ENCODE measurements at regions not wholly inside any gene's neighbourhood (a gene's known extent, or its start where the extent isn't known, plus 50 kb on each side); places are given as distances from the start of the nearest gene placed in this dataset.

DNA sequence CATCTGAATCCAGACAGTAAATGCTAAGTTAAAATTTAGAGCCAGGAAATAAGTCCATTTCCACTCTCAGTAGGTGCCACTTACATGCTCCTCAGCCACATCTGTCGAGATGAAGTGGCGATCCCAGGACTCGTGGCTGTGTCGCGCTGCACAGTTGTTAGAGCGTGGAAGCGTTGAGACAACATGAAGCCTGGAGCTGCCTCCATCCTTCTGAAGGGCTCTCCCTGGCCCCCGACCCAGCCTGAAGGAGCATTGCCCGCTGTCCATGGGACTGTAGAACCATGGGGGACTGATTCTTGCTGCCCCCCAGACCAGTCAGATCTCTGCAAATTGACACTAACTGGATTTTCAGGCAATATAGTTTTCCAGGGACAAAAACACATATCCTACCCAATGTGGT, 58.9 kb downstream of the IRX1 start:
- DNase-seq (ENCODE audit: low spot score): no peak

DNA sequence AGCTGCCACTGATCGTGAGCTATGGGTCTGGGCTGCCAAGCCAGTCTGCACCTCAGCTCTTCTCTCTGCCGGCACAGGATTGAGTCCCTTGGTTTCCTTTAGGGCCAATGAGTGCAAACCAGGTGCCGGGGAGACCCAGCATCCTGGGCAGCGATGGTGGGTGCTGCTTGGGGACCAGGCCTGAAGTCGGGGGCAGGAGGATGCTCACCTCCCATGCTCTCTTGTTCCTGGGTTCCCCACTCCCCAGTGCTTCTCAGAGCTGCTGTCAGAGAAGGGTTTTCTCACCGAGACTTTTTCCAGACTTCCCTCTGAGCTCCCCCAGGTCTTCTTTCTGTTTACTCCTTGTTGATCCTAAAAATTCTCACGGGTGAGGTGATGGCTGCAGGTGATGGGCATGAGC, 61.2 kb downstream of the IRX1 start:
- H3K4me3 Mint-ChIP-seq (ENCODE audit: low read depth): no peak overlapping the region

More for the DNA sequence above, 58.9 kb downstream of the IRX1 start:
- H3K36me3 Mint-ChIP-seq (ENCODE audit: low read depth): no peaks in the 10 kb centered on the region
- intact Hi-C loops (cut with micrococcal nuclease): no loop called here
- H3K27ac Mint-ChIP-seq: no peak overlapping the region
- peaks cover 5% of the 10 kb centered on the region for H3K9me3 Mint-ChIP-seq
- no peaks in the 10 kb centered on the region for H3K4me1 Mint-ChIP-seq (ENCODE audit: low read depth)
- H3K27me3 Mint-ChIP-seq (ENCODE audit: low read depth): no peaks in the 10 kb centered on the region
- H3K4me3 Mint-ChIP-seq (ENCODE audit: low read depth): no peak overlapping the region

DNA sequence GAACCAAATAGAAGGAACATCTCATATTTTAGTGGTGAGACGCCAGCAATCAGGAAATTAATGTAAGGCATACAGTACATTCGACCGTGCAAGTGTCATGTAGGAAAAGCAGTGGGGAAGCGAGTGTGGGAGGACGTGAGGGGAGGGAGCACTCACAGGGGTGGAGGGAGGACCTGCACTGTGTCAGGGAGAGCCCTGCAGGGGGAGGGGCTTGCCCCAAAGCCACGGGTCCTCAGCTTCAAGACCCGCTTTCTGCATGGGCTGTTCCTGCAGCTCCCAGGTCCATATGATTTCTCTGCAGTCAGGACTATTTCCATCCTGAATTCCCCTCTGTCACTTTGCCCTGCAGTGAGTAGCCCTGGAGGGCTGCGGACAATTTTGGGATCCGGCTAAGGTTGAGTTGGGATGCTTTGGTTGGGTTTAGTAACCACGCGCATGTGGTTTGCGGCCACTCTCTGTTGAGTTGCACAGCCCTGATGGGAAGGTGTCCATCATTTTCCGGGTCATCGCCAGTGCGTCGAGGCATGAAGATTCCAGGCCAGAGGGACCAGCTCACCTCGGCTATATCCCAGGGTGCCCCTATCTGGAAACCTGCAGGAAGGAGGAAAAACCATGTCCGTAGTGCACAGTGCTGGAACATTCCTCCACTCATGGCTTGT, 61.9 kb downstream of the IRX1 start:
- Mint-ChIP-seq H3K4me1 (ENCODE audit: low read depth) (no peaks in the 10 kb centered on the region), H3K27ac (no peak overlapping the region), H3K9me3 (no peaks in the 10 kb centered on the region), H3K4me3 (ENCODE audit: low read depth) (no peak overlapping the region), H3K36me3 (ENCODE audit: low read depth) (no peaks in the 10 kb centered on the region), H3K27me3 (ENCODE audit: low read depth) (no peaks in the 10 kb centered on the region)
- intact Hi-C loops (cut with micrococcal nuclease): no loop called here
- no peak for DNase-seq (ENCODE audit: low spot score)

More for the DNA sequence above, 61.2 kb downstream of the IRX1 start:
- Mint-ChIP-seq H3K36me3 (ENCODE audit: low read depth) (no peaks in the 10 kb centered on the region), H3K9me3 (no peaks in the 10 kb centered on the region), H3K27me3 (ENCODE audit: low read depth) (no peaks in the 10 kb centered on the region), H3K27ac (no peak overlapping the region), H3K4me1 (ENCODE audit: low read depth) (no peaks in the 10 kb centered on the region)
- no peak for DNase-seq (ENCODE audit: low spot score)
- intact Hi-C loops (cut with micrococcal nuclease): no loop called here

DNA sequence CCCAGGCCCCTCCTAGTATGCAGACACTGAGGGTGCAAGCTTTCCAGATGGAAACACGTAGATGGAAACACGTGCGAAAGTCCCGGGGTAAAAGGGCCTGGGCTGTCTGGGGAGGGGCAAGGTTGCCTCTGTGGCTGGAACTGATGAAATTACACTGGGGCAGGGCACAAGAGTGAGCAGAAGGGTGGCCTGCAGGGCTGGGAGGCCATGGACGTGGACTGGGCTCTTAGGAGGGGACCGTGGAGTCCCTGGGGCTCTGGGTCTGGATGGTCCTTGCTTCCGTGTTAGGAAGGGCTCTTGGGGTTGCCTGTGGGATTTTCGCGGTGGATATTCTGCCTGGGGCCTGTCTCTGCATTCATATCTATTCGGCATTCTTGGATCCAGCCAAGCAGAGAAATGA, 63.3 kb downstream of the IRX1 start:
- H3K36me3 Mint-ChIP-seq (ENCODE audit: low read depth): no peaks in the 10 kb centered on the region
- no peaks in the 10 kb centered on the region for H3K27me3 Mint-ChIP-seq (ENCODE audit: low read depth)
- no peaks in the 10 kb centered on the region for H3K9me3 Mint-ChIP-seq
- H3K4me3 Mint-ChIP-seq (ENCODE audit: low read depth): no peak overlapping the region
- no peak for DNase-seq (ENCODE audit: low spot score)
- no peaks in the 10 kb centered on the region for H3K4me1 Mint-ChIP-seq (ENCODE audit: low read depth)
- no peak overlapping the region for H3K27ac Mint-ChIP-seq
- intact Hi-C loops (cut with micrococcal nuclease): no loop called here

DNA sequence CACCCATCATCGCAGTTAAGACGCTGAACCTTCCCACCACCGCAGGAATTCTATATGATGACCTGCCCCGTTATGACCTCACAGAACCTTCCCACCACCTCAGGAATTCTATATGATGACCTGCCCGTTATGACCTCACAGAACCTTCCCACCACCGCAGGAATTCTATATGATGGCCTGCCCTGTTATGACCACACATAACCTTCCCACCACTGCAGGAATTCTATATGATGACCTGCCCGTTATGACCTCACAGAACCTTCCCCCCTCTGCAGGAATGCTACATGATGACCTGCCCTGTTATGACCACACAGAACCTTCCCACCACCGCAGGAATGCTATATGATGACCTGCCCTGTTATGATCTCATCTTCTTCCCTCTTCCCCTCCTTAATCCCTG, 64.3 kb downstream of the IRX1 start:
- no peak overlapping the region for H3K4me3 Mint-ChIP-seq (ENCODE audit: low read depth)

DNA sequence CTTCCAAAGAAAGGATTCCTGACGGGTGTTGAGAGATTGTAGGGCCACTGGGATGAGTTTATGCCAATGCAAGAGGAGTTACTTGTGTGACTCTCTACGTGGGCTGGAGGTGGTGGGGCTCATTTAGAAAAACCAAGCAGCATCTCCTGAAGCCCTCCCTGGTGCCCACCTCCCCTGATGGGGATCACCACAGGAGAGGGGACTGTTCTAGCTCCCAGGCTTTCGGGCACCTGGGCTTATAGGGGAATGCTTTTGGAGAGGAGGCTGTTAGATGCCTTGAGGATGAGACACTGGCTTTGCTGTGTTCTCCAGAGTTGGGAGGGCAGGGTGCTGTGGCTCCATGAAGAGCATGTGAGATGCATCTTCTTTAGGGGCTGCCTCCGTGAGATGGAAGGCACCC, 65.0 kb downstream of the IRX1 start:
- intact Hi-C loops (cut with micrococcal nuclease): no loop called here
- H3K9me3 Mint-ChIP-seq: peaks cover 3% of the 10 kb centered on the region
- H3K4me3 Mint-ChIP-seq (ENCODE audit: low read depth): no peak overlapping the region
- DNase-seq (ENCODE audit: low spot score): no peak
- H3K4me1 Mint-ChIP-seq (ENCODE audit: low read depth): no peaks in the 10 kb centered on the region
- no peaks in the 10 kb centered on the region for H3K27me3 Mint-ChIP-seq (ENCODE audit: low read depth)
- H3K27ac Mint-ChIP-seq: no peak overlapping the region
- no peaks in the 10 kb centered on the region for H3K36me3 Mint-ChIP-seq (ENCODE audit: low read depth)

More for the DNA sequence above, 64.3 kb downstream of the IRX1 start:
- intact Hi-C loops (cut with micrococcal nuclease): no loop called here
- Mint-ChIP-seq H3K27me3 (ENCODE audit: low read depth) (no peaks in the 10 kb centered on the region), H3K36me3 (ENCODE audit: low read depth) (no peaks in the 10 kb centered on the region), H3K27ac (no peak overlapping the region), H3K9me3 (peaks cover 3% of the 10 kb centered on the region), H3K4me1 (ENCODE audit: low read depth) (no peaks in the 10 kb centered on the region)
- no peak for DNase-seq (ENCODE audit: low spot score)

DNA sequence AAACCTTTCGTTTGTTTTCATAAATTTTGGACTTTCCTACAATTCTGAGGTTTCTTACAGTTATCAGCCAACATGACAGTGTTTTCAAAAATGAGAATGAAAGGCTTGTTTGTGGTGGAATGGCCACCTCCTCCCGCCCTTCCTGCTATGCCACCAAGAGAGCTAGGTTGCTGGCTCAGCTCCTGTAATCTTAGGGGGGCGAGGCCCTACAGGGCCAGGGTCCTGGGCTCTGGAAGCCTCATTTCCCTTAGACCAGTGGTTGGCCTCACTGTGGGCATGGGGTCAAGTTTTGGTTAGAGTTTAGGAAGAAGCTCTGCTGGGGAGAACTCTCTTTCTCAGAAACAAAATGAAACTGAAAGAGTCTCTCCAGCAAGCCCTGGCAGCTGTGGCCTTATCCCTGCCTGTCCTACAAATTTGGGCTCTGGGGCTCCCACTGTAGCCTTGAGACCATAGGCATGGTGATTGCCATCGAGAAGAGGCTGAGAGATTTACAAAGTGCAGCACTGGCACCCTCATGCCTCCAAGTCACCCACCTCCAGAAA, 66.2 kb downstream of the IRX1 start:
- Mint-ChIP-seq H3K27me3 (ENCODE audit: low read depth) (no peaks in the 10 kb centered on the region), H3K9me3 (peaks cover 3% of the 10 kb centered on the region), H3K36me3 (ENCODE audit: low read depth) (no peaks in the 10 kb centered on the region)

DNA sequence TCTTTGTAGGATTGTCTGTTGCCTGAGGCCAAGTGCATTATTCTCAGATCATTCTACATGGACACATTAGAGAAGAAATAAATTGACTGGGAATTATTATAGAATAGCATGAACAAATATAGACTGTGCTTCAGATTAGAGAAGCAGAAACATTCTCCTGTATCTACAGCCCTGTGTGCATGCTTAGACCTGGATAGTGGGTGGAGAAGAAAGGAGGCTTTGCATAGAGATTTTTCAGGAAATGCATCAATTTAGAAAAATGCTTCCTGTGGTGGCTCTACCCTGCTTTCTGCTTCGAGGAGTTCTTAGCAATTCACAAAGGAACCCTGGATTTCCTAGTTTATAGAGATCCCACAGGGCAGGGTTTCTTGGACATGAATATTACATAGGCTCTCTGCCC, 66.7 kb downstream of the IRX1 start:
- Mint-ChIP-seq H3K9me3 (peaks cover 6% of the 10 kb centered on the region), H3K27ac (no peak overlapping the region), H3K36me3 (ENCODE audit: low read depth) (no peaks in the 10 kb centered on the region), H3K4me3 (ENCODE audit: low read depth) (no peak overlapping the region), H3K27me3 (ENCODE audit: low read depth) (no peaks in the 10 kb centered on the region), H3K4me1 (ENCODE audit: low read depth) (no peaks in the 10 kb centered on the region)
- intact Hi-C loops (cut with micrococcal nuclease): no loop called here
- no peak for DNase-seq (ENCODE audit: low spot score)

More for the DNA sequence above, 66.2 kb downstream of the IRX1 start:
- Mint-ChIP-seq H3K27ac (no peak overlapping the region), H3K4me1 (ENCODE audit: low read depth) (no peaks in the 10 kb centered on the region), H3K4me3 (ENCODE audit: low read depth) (no peak overlapping the region)
- DNase-seq (ENCODE audit: low spot score): no peak
- intact Hi-C loops (cut with micrococcal nuclease): no loop called here

DNA sequence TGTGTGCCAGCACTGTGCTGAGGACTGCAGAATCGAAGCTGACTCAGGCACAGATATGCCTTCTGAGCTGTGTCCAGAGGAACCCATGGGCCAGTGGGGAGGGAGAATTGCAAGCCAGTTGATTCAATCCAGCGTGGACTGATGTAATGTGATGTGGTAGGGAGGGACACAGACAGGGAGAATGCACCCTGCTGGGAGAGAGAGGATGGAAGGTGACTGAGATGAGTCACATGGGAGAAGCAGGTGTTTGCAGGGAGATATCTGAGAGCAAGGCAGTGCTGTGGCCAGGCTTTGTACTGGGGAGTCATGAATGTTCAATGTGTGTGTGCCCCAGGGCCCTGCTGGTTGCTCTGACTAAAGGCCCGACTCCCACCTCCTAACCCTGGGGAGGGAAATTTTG, 75.7 kb downstream of the IRX1 start:
- H3K4me1 Mint-ChIP-seq (ENCODE audit: low read depth): no peaks in the 10 kb centered on the region
- DNase-seq (ENCODE audit: low spot score): no peak
- H3K27me3 Mint-ChIP-seq (ENCODE audit: low read depth): no peaks in the 10 kb centered on the region
- H3K27ac Mint-ChIP-seq: no peak overlapping the region
- intact Hi-C loops (cut with micrococcal nuclease): no loop called here
- H3K9me3 Mint-ChIP-seq: peaks cover 13% of the 10 kb centered on the region
- no peak overlapping the region for H3K4me3 Mint-ChIP-seq (ENCODE audit: low read depth)
- H3K36me3 Mint-ChIP-seq (ENCODE audit: low read depth): no peaks in the 10 kb centered on the region

DNA sequence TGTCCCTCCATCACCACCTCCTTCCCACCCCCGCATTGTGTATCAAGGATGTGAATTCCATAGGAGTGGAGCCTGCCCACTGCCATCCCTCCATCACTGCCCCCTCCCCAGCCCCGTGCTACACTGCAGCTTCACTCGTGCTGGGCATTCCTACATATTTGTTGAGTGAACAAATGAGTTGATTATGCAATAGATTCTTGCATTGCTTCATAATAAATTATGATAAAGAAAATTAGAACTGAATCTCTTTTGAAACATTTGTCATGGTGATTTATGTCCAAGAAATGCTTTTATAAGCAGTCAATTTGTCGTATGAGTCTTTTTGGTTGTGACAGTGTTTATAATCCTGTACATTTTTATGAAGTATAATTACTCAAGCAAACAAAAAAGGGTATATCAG, 83.2 kb downstream of the IRX1 start:
- intact Hi-C loops (cut with micrococcal nuclease): no loop called here
- DNase-seq (ENCODE audit: low spot score): no peak
- Mint-ChIP-seq H3K27ac (no peak overlapping the region), H3K4me3 (ENCODE audit: low read depth) (no peak overlapping the region), H3K27me3 (ENCODE audit: low read depth) (no peaks in the 10 kb centered on the region), H3K4me1 (ENCODE audit: low read depth) (no peaks in the 10 kb centered on the region), H3K36me3 (ENCODE audit: low read depth) (no peaks in the 10 kb centered on the region), H3K9me3 (peaks cover 9% of the 10 kb centered on the region)

DNA sequence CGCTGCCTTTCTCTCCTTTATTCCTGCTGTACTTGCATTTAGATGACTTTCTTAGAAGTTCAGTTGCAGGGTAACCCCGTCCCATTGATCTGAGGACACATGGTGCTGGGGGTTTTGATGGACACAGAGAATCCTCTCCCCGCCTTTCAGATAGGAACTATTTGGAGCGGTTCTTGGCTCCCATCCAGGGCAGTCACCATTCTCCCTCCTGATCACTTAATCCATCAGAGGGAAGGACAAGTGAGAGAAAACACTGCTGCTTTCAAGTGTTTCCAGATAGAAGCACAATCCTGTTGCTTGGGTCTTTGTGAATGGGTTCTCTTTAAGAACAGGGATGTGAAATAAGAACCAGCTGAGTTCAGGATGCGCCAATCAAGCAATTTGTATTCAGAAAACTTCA, 85.2 kb downstream of the IRX1 start:
- DNase-seq (ENCODE audit: low spot score): no peak
- Mint-ChIP-seq H3K36me3 (ENCODE audit: low read depth) (no peaks in the 10 kb centered on the region), H3K4me3 (ENCODE audit: low read depth) (no peak overlapping the region), H3K27me3 (ENCODE audit: low read depth) (no peaks in the 10 kb centered on the region), H3K9me3 (peaks cover 4% of the 10 kb centered on the region), H3K27ac (no peak overlapping the region), H3K4me1 (ENCODE audit: low read depth) (no peaks in the 10 kb centered on the region)
- intact Hi-C loops (cut with micrococcal nuclease): no loop called here

DNA sequence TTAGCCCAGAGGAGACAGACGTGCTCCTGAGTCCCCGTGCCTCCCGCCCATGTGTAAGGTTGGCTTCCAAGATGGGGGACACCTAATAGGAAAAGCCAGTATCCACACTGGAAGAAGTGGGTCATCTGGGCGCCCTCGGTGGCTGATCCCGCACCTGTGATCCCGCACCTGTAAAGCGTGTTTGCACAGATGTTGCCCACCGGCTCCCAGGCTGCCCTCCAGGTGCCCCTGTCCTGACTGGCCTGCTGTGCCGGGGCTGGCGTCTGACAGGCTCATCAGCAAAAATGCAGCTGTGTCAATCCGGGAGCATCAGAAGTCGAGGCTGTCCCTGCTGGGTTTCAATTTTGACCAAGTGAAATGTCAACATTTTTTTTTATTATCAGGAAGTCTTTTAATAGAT, 88.5 kb downstream of the IRX1 start:
- Mint-ChIP-seq H3K27ac (no peak overlapping the region), H3K9me3 (peaks cover 11% of the 10 kb centered on the region), H3K36me3 (ENCODE audit: low read depth) (no peaks in the 10 kb centered on the region), H3K4me1 (ENCODE audit: low read depth) (no peaks in the 10 kb centered on the region), H3K4me3 (ENCODE audit: low read depth) (no peak overlapping the region), H3K27me3 (ENCODE audit: low read depth) (no peaks in the 10 kb centered on the region)
- DNase-seq (ENCODE audit: low spot score): no peak
- intact Hi-C loops (cut with micrococcal nuclease): no loop called here

DNA sequence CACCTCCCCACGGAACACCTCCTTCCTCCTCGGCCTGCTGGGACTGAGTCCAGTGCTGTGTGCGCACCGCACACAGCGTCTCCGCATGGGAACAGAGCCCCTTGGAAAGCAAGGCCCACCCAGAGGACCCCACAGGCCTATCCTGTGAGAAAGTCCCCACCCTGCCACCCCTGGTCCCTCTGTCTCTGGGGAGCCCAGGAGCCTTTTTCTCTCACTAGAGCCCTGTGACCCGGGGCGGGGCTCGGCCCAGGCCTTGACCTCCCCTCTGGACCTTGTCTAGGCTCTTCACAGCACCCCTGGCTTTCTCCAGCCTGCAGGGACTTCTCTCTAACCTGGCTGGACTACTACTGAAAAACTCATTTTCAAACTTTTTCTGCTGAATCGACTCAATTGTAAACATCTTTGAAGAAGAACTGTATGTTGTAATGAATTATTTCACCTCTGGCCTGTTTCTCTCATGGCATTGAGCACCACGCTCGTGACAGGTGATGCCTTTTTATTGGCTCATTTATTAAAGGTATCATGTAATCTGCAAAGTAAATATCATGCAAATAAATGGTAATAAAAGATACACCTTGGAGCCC, 89.2 kb downstream of the IRX1 start:
- H3K9me3 Mint-ChIP-seq: peaks cover 8% of the 10 kb centered on the region
- H3K36me3 Mint-ChIP-seq (ENCODE audit: low read depth): no peaks in the 10 kb centered on the region
- H3K4me1 Mint-ChIP-seq (ENCODE audit: low read depth): no peaks in the 10 kb centered on the region
- no peak overlapping the region for H3K4me3 Mint-ChIP-seq (ENCODE audit: low read depth)
- DNase-seq (ENCODE audit: low spot score): no peak
- H3K27ac Mint-ChIP-seq: no peak overlapping the region
- no peaks in the 10 kb centered on the region for H3K27me3 Mint-ChIP-seq (ENCODE audit: low read depth)
- intact Hi-C loops (cut with micrococcal nuclease): no loop called here

All from activated T-helper 2 cell treated with anti-CD3 and anti-CD28 coated beads, Interferon-gamma antibody, Interleukin-2, Interleukin-4, amounts not matched to agents 10 μg/mL and 5 μg/mL and 100 μg/mL, durations not matched to agents 14 hours and 24 hours and 36 hours (primary cell).